Adrenal gland (tissue), 9 donors: ENCODE measurements at regions not wholly inside any gene's neighbourhood (a gene's known extent, or its start where the extent isn't known, plus 50 kb on each side); places are given as distances from the start of the nearest gene placed in this dataset.
"Not testable (repeated sequence)": the region's sequence is repeated elsewhere in the genome, so short reads cannot be mapped to it uniquely, and the experiment has no call there.

Source experiments
- DNase-seq, 7 donors: peaks; one replicate each; pipeline ENCODE4 v3.0.0-alpha.2; 2019 to 2020
- H3K27ac ChIP-seq, 5 donors: fragments of 200-600 bp; sonication (generic) in 4 of 5; 1 replicate in 3 of 5; 2 replicates in 2 of 5; pipeline versions ENCODE4 v1.5.1 to v1.8.0; 2016 to 2020; ENCODE audit warnings: mild to moderate bottlenecking in 1 of 5
- H3K27me3 ChIP-seq: fragments of 200-600 bp; 2 replicates; pipeline ENCODE4 v1.8.0; 2021
- H3K36me3 ChIP-seq, 2 donors: fragments of 200-600 bp; replicated peaks in 1 of 2; 1 replicate in 1 of 2; 2 replicates in 1 of 2; pipeline versions ENCODE4 v1.5.1 to v1.8.0; 2018 to 2022
- H3K4me1 ChIP-seq, 2 donors: fragments of 200-600 bp; replicated peaks in 1 of 2; 1 replicate in 1 of 2; 2 replicates in 1 of 2; pipeline versions ENCODE4 v1.5.1 to v1.8.0; 2018 to 2021
- H3K4me3 ChIP-seq, 4 donors: fragments of 200-600 bp; sonication (generic) in 3 of 4; one replicate each; pipeline ENCODE4 v1.5.1; 2016 to 2018
- H3K9me3 ChIP-seq, 3 donors: fragments of 200-600 bp; sonication (generic) in 1 of 3; replicated peaks in 1 of 3; 1 replicate in 2 of 3; 2 replicates in 1 of 3; pipeline versions ENCODE4 v1.5.1 to v1.8.0; 2016 to 2021
- POLR2A ChIP-seq, 2 donors: fragments of 450-650 bp; IDR thresholded peaks; one replicate each; pipeline ENCODE4 v1.6.1; 2017; ENCODE audit warnings: antibody characterized with exemption in 2 of 2, mild to moderate bottlenecking in 2 of 2, moderate library complexity in 1 of 2
- WGBS, 4 donors: extraction: QIAGEN DNeasy Blood & Tissue Kit in 2 of 4; methylation state at CpG; one replicate each; pipeline versions ENCODE4 v1.1.5 to v1.1.7; 2013 to 2017; 5-methylcytosine and 5-hydroxymethylcytosine counted together
- intact Hi-C, 2 donors: fragments of 100-400 bp; cut with DNase I; formaldehyde crosslinking; loops; one replicate each; pipeline versions ENCODE4 v1.14.1 to v1.15.0; 2022 to 2023
- donor health status: healthy with polysubstance abuse.
- donor health status: Bipolar disorder and iron deficiency.
- donor health status: DM: yes; HTN: yes; CAD: no.
- donor health status: DM: no; HTN: no; CAD: no.
- donor health status: DM: no; HTN: no; CAD: no.

GRCh38 chr1:148049115-148049496 lies 103.0 kb downstream of the NBPF11 start:
- peak overlapping the region in 2 of 4 donors; percentile 51 to 61 for H3K4me3 ChIP-seq
- intact Hi-C loops, H3K4me1 ChIP-seq, H3K9me3 ChIP-seq, H3K27me3 ChIP-seq, H3K36me3 ChIP-seq: not testable (repeated sequence)
- peak overlapping the region in 4 of 5 donors; percentile 66 to 85 (median 73) for H3K27ac ChIP-seq
- WGBS, 4 donors, result 1 to 5% (median 1%) methylated on average over 14 to 25 of the region's 25 CpGs
- DNase-seq, result peak in 3 of 7 donors; percentile 18 to 25 (median 23)

GRCh38 chr1:148048423-148049114 lies 103.5 kb downstream of the NBPF11 start:
- intact Hi-C loops, H3K4me1 ChIP-seq, H3K27me3 ChIP-seq, H3K36me3 ChIP-seq, H3K9me3 ChIP-seq: not testable (repeated sequence)
- peak; percentile 56 to 80 (median 74) for DNase-seq
- TF ChIP-seq POLR2A (IDR thresholded peaks at IDR 0.05), result peak in 1 of 2 donors; percentile 37
- H3K4me3 ChIP-seq, result peak overlapping the region in 2 of 4 donors; percentile 51 to 61
- WGBS, 4 donors, result 7 to 24% (median 9%) methylated on average over 8 to 40 of the region's 51 CpGs; no CpG with 5 or more reads in 1 of the 4 donors
- H3K27ac ChIP-seq, result peak overlapping the region; percentile 30 to 85 (median 66)

- DNase-seq, result peak in 2 of 7 donors; percentile 22 to 33
- WGBS, 4 donors, result 84 to 100% (median 89%) methylated on average over 3 of the region's 4 CpGs; no CpG with 5 or more reads in 1 of the 4 donors
- H3K27ac ChIP-seq, intact Hi-C loops, H3K36me3 ChIP-seq, H3K27me3 ChIP-seq, H3K9me3 ChIP-seq, H3K4me3 ChIP-seq, H3K4me1 ChIP-seq: not testable (repeated sequence)
Observed at GRCh38 chr1:148045872-148046271, 106.2 kb downstream of the NBPF11 start.

GRCh38 chr1:148044495-148044894 lies 107.6 kb downstream of the NBPF11 start:
- H3K27ac ChIP-seq, H3K36me3 ChIP-seq, DNase-seq, intact Hi-C loops, H3K4me3 ChIP-seq, H3K27me3 ChIP-seq, H3K9me3 ChIP-seq, H3K4me1 ChIP-seq: not testable (repeated sequence)
- 68 to 86% (median 74%) methylated on average over 3 to 6 of the region's 6 CpGs for WGBS, 4 donors
